ENCODE measurements at regions not wholly inside any gene's neighbourhood (a gene's known extent, or its start where the extent isn't known, plus 50 kb on each side); places are given as distances from the start of the nearest gene placed in this dataset.

DNA sequence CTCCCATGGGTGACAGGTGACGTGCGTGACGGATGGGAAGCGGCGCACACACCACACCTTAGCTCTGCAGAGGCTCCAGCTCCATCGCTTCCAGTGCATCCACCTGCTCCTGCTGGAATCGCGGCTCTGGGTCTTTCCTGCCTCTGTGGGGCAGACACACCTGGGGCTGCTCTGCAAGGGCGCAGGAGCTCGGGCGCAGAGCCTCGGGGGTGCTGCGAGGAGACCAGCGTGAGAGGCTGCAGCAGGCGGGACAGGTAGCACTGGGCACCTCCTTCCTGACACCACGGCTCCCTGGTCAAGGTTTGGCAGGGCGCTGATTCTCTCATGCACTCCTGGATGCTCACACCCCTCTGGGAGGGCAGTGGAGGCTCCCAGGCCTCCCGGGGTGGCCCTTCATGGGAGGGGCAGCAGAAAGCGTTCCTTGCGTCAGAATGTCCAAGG is 1494.3 kb downstream of the BRD1 start:
- H3K36me3 ChIP-seq (ENCODE audit: control insufficient read depth, insufficient read depth, low read length) = no peaks in the 10 kb centered on the region
- POLR2A ChIA-PET = no interaction called here
- no peak overlapping the region for H3K4me3 ChIP-seq (ENCODE audit: low read depth, low read length)
- CTCF ChIA-PET = no interaction called here
- no peaks in the 10 kb centered on the region for H3K27me3 ChIP-seq (ENCODE audit: control insufficient read depth, insufficient read depth, low read length)
- TF ChIP-seq, protein P1, sequence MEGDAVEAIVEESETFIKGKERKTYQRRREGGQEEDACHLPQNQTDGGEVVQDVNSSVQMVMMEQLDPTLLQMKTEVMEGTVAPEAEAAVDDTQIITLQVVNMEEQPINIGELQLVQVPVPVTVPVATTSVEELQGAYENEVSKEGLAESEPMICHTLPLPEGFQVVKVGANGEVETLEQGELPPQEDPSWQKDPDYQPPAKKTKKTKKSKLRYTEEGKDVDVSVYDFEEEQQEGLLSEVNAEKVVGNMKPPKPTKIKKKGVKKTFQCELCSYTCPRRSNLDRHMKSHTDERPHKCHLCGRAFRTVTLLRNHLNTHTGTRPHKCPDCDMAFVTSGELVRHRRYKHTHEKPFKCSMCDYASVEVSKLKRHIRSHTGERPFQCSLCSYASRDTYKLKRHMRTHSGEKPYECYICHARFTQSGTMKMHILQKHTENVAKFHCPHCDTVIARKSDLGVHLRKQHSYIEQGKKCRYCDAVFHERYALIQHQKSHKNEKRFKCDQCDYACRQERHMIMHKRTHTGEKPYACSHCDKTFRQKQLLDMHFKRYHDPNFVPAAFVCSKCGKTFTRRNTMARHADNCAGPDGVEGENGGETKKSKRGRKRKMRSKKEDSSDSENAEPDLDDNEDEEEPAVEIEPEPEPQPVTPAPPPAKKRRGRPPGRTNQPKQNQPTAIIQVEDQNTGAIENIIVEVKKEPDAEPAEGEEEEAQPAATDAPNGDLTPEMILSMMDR (IDR thresholded peaks at IDR 0.05; ENCODE audit: insufficient read depth, low read depth, low read length) = no peak
- DNase-seq (ENCODE audit: low read depth) = no peak

DNA sequence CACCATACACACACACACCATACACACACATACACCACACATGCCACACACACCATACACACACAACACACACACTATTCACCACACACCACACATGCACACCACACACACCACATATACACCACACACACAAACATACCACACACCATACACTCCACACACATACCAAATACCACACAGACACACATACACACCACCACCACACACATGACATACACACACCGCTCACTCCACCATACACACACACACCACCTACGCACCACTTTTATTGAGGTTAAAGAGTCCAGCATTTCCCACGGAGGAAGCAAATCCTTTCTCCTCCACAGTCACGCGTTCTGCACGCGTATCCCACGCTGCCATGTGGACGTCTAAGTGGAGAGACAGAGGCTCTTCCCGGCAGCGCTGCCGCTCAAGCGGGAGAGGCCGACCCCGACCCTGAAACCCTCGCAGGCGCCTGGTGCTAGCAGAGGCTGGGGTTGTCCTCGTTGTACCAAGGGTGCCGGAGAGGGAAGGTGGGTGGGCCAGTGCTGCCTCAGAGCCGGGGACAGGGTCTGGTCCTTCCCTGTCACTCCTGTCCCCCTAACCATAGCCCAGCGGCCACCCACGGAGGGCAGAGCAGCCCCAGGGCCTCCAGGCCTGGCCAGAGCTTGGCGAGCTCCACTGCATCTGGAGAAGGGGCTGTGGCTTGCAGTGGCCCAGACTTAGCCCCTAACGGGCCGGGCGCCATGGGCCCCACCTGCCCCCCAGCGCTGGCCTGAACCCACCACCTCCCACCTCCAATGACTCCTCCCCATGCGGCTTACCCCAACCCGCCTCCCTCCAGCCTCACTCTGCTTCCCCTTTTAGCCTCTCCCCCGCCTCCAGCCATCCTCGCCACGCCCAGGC is 1495.0 kb downstream of the BRD1 start:
- DNase-seq (ENCODE audit: low read depth) = no peak
- no peaks in the 10 kb centered on the region for H3K36me3 ChIP-seq (ENCODE audit: control insufficient read depth, insufficient read depth, low read length)
- TF ChIP-seq, protein P1 (IDR thresholded peaks at IDR 0.05; ENCODE audit: insufficient read depth, low read depth, low read length) = no peak
- ChIA-PET POLR2A (no interaction called here), CTCF (no interaction called here)
- H3K27me3 ChIP-seq (ENCODE audit: control insufficient read depth, insufficient read depth, low read length) = no peaks in the 10 kb centered on the region
- H3K4me3 ChIP-seq (ENCODE audit: low read depth, low read length) = no peak overlapping the region

DNA sequence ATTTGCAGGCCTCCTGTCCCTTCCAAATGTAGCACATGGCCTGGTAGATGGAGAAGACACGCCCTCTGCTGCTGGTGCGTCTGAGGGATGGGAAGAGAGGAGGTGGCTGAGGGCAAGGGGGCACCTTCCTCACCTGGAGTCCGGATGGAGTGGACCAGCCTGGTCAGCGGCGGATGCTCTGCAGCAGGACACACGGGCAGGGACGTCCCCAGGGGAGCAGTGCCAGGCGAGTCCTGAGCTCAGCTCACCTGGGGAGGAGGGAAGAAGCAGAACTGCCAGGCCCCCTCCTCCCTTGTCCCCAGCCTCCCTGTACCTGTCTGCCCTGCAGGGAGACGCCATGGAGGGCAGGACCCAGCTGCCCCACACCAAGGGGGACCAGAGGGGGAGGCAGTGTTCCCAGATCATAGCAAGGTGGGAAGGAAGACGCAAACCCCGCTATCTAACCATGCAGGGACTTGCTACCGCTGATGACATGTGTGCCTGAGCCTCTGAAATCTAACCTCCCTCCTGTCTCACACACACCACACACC is 1495.9 kb downstream of the BRD1 start:
- CTCF ChIA-PET = no interaction called here
- H3K36me3 ChIP-seq (ENCODE audit: control insufficient read depth, insufficient read depth, low read length) = no peaks in the 10 kb centered on the region
- H3K27me3 ChIP-seq (ENCODE audit: control insufficient read depth, insufficient read depth, low read length) = no peaks in the 10 kb centered on the region
- POLR2A ChIA-PET = no interaction called here
- no peak overlapping the region for H3K4me3 ChIP-seq (ENCODE audit: low read depth, low read length)
- TF ChIP-seq, protein P1 (IDR thresholded peaks at IDR 0.05; ENCODE audit: insufficient read depth, low read depth, low read length) = no peak
- DNase-seq (ENCODE audit: low read depth) = no peak

DNA sequence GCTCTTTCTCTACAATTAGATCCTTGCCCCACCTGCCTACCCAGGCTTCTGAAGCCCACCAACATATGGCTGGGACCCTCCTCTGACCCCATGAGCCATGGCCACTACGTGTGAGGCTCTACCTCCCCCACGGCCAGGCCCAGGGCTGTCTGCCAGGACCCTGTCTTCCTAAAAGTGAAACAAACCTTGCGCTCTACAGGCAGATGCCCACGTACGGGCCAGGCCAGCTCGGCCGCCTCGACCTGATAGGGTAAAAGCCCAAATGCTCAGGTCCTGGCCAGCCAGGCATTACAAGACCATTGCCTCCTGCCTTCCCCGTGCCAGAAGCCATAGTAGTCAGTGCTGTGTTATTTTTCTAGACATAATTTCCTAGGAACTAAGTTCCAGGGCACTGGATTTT is 1496.4 kb downstream of the BRD1 start:
- no peak for DNase-seq (ENCODE audit: low read depth)
- Histone ChIP-seq H3K4me3 (ENCODE audit: low read depth, low read length) (no peak overlapping the region), H3K36me3 (ENCODE audit: control insufficient read depth, insufficient read depth, low read length) (no peaks in the 10 kb centered on the region), H3K27me3 (ENCODE audit: control insufficient read depth, insufficient read depth, low read length) (no peaks in the 10 kb centered on the region)
- ChIA-PET POLR2A (no interaction called here), CTCF (no interaction called here)
- TF ChIP-seq, protein P1 (IDR thresholded peaks at IDR 0.05; ENCODE audit: insufficient read depth, low read depth, low read length) = no peak

DNA sequence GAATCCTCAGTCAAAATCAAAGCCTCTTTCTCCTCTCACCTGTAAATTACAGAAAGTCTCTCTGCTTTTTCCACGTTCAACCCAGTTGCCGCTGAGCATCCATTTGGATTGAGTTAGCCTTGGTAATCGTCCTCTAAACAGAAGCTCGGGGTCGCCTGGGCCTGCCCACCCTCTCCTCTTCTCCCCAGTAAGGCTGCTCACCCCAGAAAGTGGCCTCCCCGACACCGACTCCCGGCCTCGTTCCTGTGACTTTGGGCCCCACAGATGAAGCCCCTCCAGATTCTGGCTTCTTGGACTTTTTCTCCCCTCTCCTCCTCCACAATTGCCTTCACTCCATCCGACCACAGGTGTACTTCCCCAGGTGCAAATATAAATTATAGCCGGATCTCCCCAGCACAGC is 1500.0 kb downstream of the BRD1 start:
- ChIA-PET POLR2A (no interaction called here), CTCF (no interaction called here)
- Histone ChIP-seq H3K36me3 (ENCODE audit: control insufficient read depth, insufficient read depth, low read length) (no peaks in the 10 kb centered on the region), H3K4me3 (ENCODE audit: low read depth, low read length) (no peak overlapping the region), H3K27me3 (ENCODE audit: control insufficient read depth, insufficient read depth, low read length) (no peaks in the 10 kb centered on the region)
- TF ChIP-seq, protein P1 (IDR thresholded peaks at IDR 0.05; ENCODE audit: insufficient read depth, low read depth, low read length) = no peak
- no peak for DNase-seq (ENCODE audit: low read depth)

Measured in BJ (cell line).